GM18861 (cell line): ENCODE measurements at regions not wholly inside any gene's neighbourhood (a gene's known extent, or its start where the extent isn't known, plus 50 kb on each side); places are given as distances from the start of the nearest gene placed in this dataset.
"Not testable (repeated sequence)": the region's sequence is repeated elsewhere in the genome, so short reads cannot be mapped to it uniquely, and the experiment has no call there.

Experiments
- ATAC-seq: cut with Tn5 transposase; IDR thresholded peaks from one replicate; pipeline ENCODE4 v1.9.1; 2021; ENCODE audit not compliant: unreplicated experiment

GRCh38 chr12:24530689-24531088 lies 418.2 kb downstream of the BCAT1 start:
- no peak for ATAC-seq

- ATAC-seq, result no peak
Measured at GRCh38 chr12:24527102-24527501, 421.8 kb downstream of the BCAT1 start.

- ATAC-seq, result no peak
Measured at GRCh38 chr12:24522736-24523135, 426.2 kb downstream of the BCAT1 start.

- ATAC-seq, result no peak
Measured at GRCh38 chr12:24519759-24520158, 429.1 kb downstream of the BCAT1 start.

- no peak for ATAC-seq
Measured at GRCh38 chr12:24517000-24517399, 431.9 kb downstream of the BCAT1 start.

GRCh38 chr12:24510581-24511125 lies 438.2 kb downstream of the BCAT1 start:
- ATAC-seq, result no peak

GRCh38 chr12:24507827-24508226 lies 441.1 kb downstream of the BCAT1 start:
- ATAC-seq, result no peak

GRCh38 chr12:24505366-24506015 lies 443.4 kb downstream of the BCAT1 start:
- ATAC-seq, result no peak

- ATAC-seq, result not testable (repeated sequence)
Measured at GRCh38 chr12:24503477-24503876, 445.4 kb downstream of the BCAT1 start.

GRCh38 chr12:24500831-24501230 lies 448.1 kb downstream of the BCAT1 start:
- ATAC-seq, result no peak

- no peak for ATAC-seq
Measured at GRCh38 chr12:24500421-24500820, 448.5 kb downstream of the BCAT1 start.

GRCh38 chr12:24499151-24500146 lies 449.5 kb downstream of the BCAT1 start:
- no peak for ATAC-seq

- no peak for ATAC-seq
Measured at GRCh38 chr12:24496755-24497154, 452.1 kb downstream of the BCAT1 start.

- no peak for ATAC-seq
Measured at GRCh38 chr12:24494401-24494800, 454.5 kb downstream of the BCAT1 start.

GRCh38 chr12:24491968-24492367 lies 456.9 kb downstream of the BCAT1 start:
- no peak for ATAC-seq

GRCh38 chr12:24489939-24490338 lies 459.0 kb downstream of the BCAT1 start:
- ATAC-seq, result no peak

- ATAC-seq, result no peak
Measured at GRCh38 chr12:24488906-24489619, 459.8 kb downstream of the BCAT1 start.

GRCh38 chr12:24488091-24488596 lies 460.8 kb downstream of the BCAT1 start:
- no peak for ATAC-seq

- no peak for ATAC-seq
Measured at GRCh38 chr12:24487606-24488005, 461.3 kb downstream of the BCAT1 start.

- ATAC-seq, result no peak
Measured at GRCh38 chr12:24483732-24484131, 465.2 kb downstream of the BCAT1 start.
